ENCODE measurements at regions not wholly inside any gene's neighbourhood (a gene's known extent, or its start where the extent isn't known, plus 50 kb on each side); places are given as distances from the start of the nearest gene placed in this dataset.

DNA sequence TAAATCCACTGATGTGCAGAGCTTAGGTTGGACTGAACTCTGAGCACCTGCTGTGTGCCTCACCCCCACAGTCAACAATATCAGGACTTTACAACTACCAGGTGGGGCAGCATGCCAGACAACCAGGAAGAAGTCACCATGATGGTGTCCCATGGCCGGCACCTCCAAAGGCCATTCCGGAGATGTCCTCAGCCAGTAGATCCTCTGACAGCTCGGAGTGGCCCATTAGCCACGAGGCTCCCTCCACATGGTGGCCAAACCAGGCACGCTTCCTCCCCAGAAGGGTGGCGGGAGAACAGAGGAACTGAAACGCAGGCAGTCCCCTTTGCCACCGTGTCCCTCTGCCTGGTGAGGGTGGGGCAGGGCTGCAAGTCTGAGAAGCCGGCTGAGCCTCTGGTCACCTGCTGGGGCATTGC lies 390.0 kb downstream of the TNS3 start:
- DNase-seq (ENCODE audit: extremely low spot score, insufficient read length, low read depth) (no peak), FAIRE-seq (peak; percentile 62)

DNA sequence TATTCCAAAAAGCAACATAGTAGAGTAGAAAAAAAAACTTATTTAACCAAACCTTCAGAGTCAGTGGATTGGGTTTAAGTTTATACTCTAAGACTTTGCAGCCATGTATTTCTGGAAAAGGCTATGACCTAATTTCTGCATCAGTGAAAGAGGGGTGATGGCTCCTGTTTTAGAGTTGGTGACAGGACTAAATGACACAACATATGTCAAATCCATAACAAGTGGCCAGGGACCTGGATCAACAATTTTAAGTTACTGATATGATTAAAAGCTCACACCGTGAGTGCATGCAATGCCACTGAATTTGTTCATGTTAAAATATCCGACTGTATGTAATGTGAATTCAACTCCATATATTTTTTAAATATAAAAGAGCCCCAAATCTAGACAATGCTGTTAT lies 390.6 kb downstream of the TNS3 start:
- DNase-seq (ENCODE audit: extremely low spot score, insufficient read length, low read depth) (no peak), FAIRE-seq (no peak)

DNA sequence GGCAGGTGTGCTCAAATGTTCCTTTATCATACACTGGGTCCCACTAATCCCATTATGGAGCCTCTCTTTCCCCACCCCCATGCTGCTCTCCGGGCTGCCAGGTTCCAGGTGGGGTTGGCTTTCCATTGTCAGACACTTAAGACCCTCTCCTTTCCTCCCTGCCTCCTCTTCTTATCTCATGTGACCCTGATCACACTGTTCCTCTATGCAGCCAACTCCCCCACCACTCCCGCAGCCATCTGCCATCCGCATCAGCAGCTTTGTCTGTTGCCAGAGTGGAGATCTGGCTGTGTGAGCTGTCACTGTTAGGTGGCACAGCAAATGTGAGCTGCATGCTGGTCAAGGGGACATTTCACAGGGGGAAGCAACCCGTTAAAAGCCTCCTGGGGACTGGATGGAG lies 391.4 kb downstream of the TNS3 start:
- FAIRE-seq (no peak), DNase-seq (ENCODE audit: extremely low spot score, insufficient read length, low read depth) (no peak)

DNA sequence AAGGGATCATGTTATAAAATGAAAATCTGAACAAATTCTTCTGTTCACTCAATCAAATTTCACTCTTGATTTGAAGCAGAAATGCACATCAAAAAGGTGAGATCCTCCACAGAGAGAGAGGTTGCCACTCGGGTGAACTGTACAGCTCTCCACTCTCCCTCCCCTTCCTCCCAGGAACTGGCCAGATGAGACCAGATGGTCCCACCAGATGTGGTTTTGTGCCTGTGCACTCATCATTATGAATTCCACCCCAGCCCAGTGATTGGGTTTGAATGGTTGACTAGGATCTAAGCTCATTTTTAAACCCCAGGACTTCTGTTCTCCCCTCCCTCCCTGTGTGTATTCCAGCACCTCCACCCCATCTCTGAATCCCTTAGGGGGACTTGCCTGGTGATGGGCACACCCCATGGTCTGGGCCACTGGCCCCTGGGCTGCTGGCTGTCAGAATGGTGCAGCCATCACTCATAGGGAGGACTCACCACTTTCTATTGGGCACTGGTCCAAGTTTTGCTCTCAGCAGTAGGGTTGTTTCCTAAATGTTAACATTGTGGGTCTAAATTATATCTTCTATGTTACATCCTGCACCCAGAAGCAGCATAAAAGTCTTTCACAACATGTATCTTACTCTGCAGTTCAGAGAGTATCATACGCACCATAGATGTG lies 393.1 kb downstream of the TNS3 start:
- no peak for FAIRE-seq
- no peak for DNase-seq (ENCODE audit: extremely low spot score, insufficient read length, low read depth)

DNA sequence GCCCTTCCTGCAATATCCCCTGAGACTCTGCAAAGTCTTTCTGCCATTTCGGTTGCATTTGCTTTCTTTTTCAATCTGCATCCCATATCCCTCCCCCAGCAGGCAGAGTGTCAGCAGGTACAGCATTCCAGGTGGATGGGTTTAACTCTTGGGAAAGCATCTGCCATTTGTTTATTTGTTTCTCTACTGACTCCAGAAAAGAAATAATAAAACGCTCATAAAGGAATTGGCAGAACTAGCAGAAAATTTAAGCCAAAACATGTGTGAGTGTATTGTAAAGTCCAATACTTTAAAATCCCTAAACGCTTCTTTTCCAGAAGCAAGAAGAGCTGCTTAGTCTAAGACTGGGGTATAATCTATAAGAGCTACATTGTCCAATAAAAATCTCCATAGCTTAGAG lies 393.8 kb downstream of the TNS3 start:
- FAIRE-seq (no peak), DNase-seq (ENCODE audit: extremely low spot score, insufficient read length, low read depth) (no peak)

DNA sequence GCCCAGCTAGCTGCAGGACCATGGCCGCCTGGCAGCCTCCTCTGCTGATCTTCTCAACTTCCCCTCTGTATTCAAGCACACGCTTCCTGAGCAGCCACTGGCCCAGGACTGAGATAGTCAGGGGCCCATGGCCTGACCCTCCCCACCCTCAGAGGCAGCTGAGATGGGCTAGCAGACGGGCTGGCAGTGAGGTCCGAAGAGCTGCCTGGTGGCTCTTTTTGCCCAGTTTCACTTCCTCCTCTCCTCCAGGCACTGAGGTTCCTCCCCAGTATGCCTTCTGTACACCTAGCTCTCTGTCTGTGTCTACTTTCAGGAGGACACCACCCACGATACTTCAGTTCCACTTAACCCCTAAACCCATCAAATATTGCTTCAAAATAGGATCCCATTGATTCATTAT lies 395.6 kb downstream of the TNS3 start:
- FAIRE-seq (peak; percentile 94), DNase-seq (ENCODE audit: extremely low spot score, insufficient read length, low read depth) (peak; percentile 39)

DNA sequence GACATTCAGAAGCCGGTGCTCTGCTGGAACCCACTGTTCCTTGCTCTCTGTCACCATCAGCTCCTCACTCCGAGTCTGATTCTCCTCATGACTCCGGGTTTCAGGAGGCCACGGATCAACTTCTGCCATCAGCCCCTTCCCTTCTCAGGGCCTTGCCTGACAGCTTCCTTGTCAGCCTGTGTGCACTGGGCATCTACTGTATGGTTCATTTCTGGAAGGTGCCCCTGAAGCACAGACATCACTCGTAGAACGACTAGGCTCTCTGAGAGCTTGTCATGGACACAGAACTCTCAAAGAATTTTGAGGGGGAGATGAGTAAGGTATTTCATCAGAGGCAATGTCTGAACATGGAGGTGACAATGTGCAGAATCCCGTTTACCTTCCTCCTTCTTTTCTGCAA lies 396.1 kb downstream of the TNS3 start:
- no peak for FAIRE-seq
- DNase-seq (ENCODE audit: extremely low spot score, insufficient read length, low read depth), result no peak

DNA sequence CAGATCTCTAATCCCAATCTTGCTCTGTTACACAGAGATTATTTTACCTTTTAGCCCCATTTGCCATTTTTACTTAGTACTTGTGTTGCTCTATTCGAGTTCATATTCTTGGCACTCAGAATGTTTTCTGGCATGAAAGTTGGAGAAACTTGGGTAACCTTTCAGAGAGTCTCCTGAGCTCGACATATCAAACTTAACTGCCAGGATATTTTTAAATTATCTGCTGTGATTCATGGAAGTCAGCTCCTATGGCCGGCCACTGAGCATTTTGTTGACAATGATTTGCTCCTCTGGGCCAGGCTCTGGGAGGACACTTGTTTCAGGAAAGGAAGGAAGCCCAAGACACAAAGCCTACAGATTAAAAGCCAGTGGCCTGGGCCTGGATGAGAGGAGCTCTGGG lies 396.7 kb downstream of the TNS3 start:
- FAIRE-seq (no peak), DNase-seq (ENCODE audit: extremely low spot score, insufficient read length, low read depth) (no peak)

DNA sequence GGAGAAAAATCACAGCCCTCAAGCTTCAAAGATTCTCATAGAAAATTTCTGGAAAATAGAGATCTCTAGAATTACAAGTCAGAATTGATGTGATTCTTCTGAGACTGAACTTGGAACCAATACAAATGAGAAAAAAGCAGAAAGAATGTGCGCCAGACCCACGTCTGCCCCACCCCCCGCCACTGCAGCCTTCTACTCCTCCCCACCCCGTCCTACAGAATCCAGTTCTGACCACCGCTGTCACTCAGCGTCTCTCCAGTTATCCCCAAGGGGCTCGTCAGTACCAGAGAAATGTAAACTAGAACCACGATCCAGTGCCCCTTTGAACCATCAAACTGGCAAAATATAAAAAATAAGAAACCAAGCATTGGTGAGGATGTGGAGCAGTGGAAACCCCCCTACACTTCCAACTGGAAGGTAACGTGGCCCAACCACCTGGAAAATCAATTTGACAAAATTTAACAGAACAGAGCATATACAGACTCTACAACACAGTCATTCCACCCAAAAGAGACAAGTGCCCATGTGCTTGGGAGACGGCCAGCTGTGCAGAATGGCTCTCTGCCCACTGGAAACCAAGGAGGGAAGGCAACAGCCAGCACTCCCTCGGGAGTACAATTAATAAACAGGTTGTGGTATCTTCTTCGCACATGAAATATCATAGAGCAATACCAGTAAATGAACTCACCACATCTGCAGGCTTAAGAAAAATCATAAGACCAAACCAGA lies 397.9 kb downstream of the TNS3 start:
- peak; percentile 42 for FAIRE-seq
- DNase-seq (ENCODE audit: extremely low spot score, insufficient read length, low read depth), result no peak

DNA sequence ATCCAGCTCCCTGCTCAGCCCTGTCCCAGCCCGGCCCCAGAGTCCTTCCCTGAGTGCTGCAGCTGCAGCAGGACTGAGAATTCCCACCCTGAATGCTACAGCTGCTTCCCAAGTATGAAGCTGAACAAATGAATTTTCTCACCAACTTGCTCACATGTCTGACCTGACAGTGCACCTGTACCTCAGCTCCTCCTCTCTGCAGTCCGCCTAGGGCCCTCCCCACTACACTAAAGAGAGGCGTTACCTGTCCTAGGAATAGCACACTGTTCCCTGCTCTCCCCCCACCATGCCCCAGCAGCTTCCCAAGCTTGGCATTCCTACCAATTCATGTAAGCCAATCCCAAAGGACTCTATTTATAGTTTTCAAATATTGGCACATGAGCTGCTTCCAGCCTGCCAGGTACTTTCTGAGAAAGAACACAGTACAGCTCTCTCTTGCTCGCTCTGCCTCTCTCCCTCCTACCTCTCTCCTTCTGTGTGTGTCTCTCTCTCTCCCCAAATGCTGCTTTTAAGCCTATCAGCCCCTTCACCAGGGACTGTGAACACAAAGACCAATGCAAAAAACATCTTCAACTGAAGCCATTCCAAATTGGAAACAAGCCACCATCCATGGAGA lies 400.1 kb downstream of the TNS3 start:
- no peak for DNase-seq (ENCODE audit: extremely low spot score, insufficient read length, low read depth)
- FAIRE-seq, result no peak

DNA sequence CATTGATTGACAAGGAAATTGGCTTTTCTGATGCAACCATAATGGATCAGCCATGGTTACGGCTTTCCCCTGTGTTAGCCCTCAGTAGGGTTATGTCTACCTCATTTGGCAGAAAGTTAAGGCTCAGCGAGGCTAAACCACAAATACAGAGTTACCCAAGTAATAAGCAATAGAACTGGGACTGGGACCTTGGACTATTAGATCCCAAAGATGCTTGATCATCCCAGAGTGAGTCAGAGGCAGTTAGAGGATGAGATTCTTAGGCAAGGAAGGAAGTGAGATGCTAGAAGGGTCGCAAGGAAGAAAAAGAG lies 401.4 kb downstream of the TNS3 start:
- no peak for FAIRE-seq
- no peak for DNase-seq (ENCODE audit: extremely low spot score, insufficient read length, low read depth)

DNA sequence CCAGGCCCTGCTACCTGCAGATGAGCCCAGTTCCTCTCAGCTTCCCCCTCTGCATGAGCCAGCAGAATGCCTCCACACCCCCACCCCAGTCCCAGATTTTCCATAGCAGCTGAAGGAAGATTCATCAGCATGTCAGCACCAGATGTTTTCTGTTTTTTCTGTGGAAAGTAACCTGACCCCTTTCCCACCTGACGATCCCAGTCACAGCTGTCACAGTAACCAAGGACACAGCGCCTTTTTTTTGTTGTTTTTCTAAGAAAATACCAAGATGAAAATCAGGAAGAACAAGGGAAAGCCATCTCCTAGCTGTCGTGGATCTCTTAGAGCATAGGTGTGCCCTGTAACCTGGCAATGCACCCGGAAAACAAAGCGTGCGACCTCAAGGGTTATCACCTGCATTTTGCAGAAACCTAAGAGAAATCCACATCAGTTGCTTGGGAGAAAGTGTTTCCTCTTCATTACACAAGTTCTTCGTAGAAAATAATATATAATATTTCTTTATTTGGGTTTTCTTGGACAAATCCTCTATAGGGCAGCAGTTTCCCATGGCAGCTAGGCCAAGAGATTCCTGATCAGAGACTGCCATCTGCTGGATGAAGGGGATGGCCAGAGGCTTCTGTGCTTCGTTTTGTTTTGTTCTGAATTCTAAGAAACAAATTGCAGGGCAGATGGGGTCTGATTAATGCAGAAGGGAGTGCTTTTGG lies 401.9 kb downstream of the TNS3 start:
- peak; percentile 75 for FAIRE-seq
- peak; percentile 23 for DNase-seq (ENCODE audit: extremely low spot score, insufficient read length, low read depth)

DNA sequence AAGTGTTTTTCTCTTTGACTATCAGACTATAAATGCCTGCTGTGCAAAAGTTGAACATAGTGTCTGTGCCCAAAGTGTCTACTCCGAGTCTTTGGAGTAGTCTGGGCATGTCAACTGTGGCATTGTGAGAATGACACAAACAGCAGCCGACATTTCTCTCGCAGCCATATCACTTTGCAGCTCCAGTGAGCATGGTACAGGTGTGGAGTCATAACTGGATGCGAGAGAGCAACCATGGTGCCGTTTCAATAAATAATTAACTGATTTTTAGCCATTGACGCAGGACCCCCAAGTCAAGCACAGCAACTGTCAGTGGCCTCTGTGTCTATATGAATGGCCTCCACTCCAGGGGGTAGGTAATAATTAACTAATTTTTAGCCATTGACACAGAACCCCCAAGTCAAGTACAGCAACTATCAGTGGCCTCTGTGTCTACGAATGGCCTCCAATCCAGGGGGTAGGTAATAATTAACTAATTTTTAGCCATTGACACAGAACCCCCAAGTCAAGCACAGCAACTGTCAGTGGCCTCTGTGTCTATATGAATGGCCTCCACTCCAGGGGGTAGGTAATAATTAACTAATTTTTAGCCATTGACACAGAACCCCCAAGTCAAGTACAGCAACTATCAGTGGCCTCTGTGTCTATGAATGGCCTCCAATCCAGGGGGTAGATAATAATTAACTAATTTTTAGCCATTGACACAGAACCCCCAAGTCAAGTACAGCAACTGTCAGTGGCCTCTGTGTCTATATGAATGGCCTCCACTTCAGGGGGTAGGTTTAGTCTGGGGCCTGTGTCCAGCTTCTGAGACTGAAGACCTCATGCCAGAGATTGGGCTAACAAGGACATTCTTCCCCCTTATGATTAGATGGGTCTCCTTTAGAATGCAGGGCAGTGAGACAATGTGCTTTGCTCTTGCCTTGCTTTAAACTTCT lies 409.0 kb downstream of the TNS3 start:
- FAIRE-seq, result peak; percentile 93
- peak; percentile 22 for DNase-seq (ENCODE audit: extremely low spot score, insufficient read length, low read depth)

DNA sequence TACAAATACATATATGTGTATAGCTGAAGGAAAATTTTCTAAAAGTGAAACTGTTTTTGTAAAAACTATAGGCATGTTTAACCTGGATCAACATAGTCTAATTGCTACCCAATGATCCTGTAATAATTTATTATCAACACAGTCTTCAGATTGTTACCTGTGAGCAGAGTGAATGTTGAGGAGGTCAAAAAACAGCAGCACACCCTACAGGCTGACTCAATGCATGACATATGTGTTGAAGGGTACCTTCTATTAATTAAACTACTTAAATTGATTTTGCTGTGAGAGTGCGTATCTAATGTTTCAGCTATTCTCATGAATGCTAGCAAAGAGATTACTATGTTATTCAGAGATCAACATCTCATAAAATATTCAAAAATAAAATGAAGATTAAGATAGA lies 411.4 kb downstream of the TNS3 start:
- peak; percentile 42 for FAIRE-seq
- DNase-seq (ENCODE audit: extremely low spot score, insufficient read length, low read depth), result no peak

DNA sequence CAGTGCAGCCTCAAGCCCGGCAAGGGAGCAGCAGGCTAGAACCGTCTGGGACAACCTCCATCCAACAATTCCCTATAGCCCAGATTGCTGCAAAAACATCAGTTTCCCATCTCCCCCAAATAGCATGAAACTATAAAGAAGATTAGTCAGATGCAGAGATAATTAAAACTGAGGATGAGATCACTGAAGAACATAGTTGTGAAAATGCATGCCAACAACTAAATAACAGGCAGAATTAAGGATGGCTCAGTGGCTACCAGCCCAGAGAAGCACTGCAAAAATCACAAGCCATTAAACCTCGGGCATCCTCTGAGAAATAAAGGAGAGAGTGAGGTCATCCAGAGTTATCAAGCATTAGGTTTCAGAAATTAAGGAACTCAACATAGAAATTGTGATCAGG lies 427.1 kb downstream of the TNS3 start:
- FAIRE-seq (no peak), DNase-seq (ENCODE audit: extremely low spot score, insufficient read length, low read depth) (no peak)

DNA sequence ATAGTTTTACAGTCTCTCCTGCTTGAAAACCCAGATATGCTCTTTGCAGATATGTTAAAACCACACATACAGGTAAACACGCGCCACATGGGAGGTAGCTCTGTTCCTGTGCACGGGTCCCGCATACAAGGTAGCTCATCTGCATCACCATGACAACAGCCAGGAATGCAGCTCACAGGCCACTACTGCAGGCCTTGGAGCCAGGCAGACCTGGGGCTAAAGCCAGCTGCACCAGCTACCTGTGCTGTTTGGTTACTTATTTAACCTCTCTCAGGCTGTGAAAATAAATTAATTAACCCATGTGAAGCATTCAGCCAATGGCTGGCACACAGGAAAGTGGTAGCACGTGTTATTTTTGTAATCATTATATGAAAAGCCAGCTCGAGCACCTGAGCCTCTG lies 428.3 kb downstream of the TNS3 start:
- no peak for FAIRE-seq

DNA sequence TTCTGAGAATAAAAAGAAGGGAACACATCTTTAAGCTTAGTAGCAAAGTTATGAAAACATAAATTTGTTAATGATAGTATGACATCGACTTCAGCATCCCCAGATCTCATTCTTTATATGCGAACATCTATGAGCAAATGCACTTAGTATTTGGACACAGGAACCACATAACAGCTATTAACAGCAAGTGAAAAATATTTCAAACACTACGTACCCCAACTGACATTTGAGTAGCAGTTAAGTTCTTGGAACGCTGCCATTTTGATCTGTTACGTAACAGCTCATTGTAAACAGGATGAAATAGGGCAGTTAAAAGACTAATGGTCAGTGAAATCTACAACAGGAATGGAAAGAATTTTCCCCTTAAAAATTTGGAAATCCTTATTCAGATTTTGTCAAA lies 428.9 kb downstream of the TNS3 start:
- FAIRE-seq (no peak), DNase-seq (ENCODE audit: extremely low spot score, insufficient read length, low read depth) (no peak)

More for the DNA sequence above, 428.3 kb downstream of the TNS3 start:
- no peak for DNase-seq (ENCODE audit: extremely low spot score, insufficient read length, low read depth)

DNA sequence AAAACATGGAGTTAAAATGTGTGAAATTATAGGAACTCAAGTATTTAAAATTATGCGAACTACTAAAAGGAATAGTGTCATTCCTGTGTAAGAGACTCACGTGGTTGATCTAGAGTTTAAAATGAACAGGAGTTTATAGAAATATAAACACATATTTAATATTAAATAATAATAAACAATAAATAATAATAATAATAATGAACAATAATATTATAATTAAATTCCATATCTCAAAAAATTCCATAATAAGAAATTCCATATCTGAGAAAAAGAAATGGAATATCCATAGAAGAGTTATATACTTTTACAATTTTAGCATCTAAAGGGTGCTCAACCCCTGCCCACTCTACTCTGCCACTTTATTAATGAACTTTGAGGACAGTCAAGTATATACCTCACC lies 429.6 kb downstream of the TNS3 start:
- FAIRE-seq, result no peak
- no peak for DNase-seq (ENCODE audit: extremely low spot score, insufficient read length, low read depth)

DNA sequence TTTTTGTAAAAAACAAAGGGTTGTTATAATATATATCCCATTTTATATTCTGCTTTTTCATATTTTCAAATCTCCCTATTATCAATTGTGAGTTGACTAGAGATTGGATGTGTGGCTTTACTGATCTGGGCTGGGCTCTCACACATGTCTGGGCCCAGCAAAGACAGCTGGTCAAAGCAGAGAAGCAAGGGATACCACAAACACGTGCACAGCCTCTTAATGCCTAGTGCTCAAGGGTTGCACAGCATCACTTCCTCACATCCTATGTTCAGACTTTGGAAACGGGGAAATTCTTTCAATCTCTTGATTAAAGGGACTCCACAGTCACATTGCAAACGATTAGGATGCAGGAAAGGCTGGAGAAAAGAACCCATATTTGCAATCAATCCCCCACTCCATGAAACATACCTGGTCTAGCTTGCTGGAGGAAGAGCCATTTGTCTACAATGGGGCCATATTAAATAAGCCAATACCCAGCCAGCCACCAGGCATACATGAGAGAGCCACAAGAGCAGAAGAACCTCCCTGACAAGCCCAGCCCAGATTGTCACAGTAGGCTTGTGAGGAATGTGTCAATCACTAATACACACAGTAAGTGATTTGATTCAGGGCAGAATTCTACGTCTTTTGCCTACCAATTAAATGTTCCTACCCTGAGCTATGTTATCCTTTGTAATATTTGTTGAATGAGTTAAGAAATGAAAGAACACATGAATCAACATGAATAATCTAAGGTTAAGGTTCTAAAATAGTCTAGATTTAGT lies 431.2 kb downstream of the TNS3 start:
- DNase-seq (ENCODE audit: extremely low spot score, insufficient read length, low read depth), result no peak
- FAIRE-seq, result no peak

All from GM18507 (cell line).